CD4-positive, alpha-beta memory T cell (primary cell): ENCODE measurements at regions not wholly inside any gene's neighbourhood (a gene's known extent, or its start where the extent isn't known, plus 50 kb on each side); places are given as distances from the start of the nearest gene placed in this dataset.
"Not testable (repeated sequence)": the region's sequence is repeated elsewhere in the genome, so short reads cannot be mapped to it uniquely, and the experiment has no call there.

Experiments
- CTCF ChIA-PET: fragments of 350-600 bp; sonication (Branson Sonifier 250); formaldehyde crosslinking; loops from one replicate; lab custom pipeline; 2021; ENCODE audit warnings: inconsistent platforms; ENCODE audit not compliant: partially characterized antibody; lab: Charles Lee
- POLR2A ChIA-PET: fragments of 350-600 bp; sonication (Branson Sonifier 250); formaldehyde crosslinking; loops from one replicate; lab custom pipeline; 2021; ENCODE audit not compliant: partially characterized antibody; lab: Charles Lee
- DNase-seq, 5 donors: peaks; one replicate each; pipeline versions ENCODE4 v3.0.0 to v3.0.0-alpha.2; 2020 to 2022; ENCODE audit warnings: mixed read lengths in 1 of 5
- H3K27ac ChIP-seq: one replicate; pipeline ENCODE4 v1.7.0; 2013; ENCODE audit warnings: low read depth, low read length
- H3K27me3 ChIP-seq: 2 replicates; pipeline ENCODE4 v1.7.0; 2013; ENCODE audit warnings: mild to moderate bottlenecking, low read length, moderate library complexity; ENCODE audit not compliant: insufficient read depth
- H3K36me3 ChIP-seq: 2 replicates; pipeline ENCODE4 v1.7.0; 2013; ENCODE audit warnings: mild to moderate bottlenecking, low read length, moderate library complexity; ENCODE audit not compliant: insufficient read depth
- H3K4me1 ChIP-seq: 2 replicates; pipeline ENCODE4 v1.7.0; 2013; ENCODE audit warnings: mild to moderate bottlenecking, low read length, moderate library complexity; ENCODE audit not compliant: insufficient read depth
- H3K4me3 ChIP-seq, 2 donors: one replicate each; pipeline ENCODE4 v1.7.0; 2013; ENCODE audit warnings: low read length in 2 of 2, mild to moderate bottlenecking in 1 of 2
- H3K9me3 ChIP-seq, 2 donors: one replicate each; pipeline ENCODE4 v1.7.0; 2013; ENCODE audit warnings: low read length in 2 of 2, control low read depth in 1 of 2; ENCODE audit not compliant: control insufficient read depth in 1 of 2
- H3K27ac Mint-ChIP-seq, 7 donors: one replicate each; pipeline ENCODE4 v1.8.0; 2020 to 2021; ENCODE audit warnings: mixed read lengths in 7 of 7, mild to moderate bottlenecking in 6 of 7, inconsistent platforms in 3 of 7, moderate library complexity in 3 of 7
- H3K27me3 Mint-ChIP-seq, 2 donors: one replicate each; pipeline ENCODE4 v1.8.0; 2020 to 2021; ENCODE audit warnings: mixed read lengths in 2 of 2
- H3K36me3 Mint-ChIP-seq, 2 donors: one replicate each; pipeline ENCODE4 v1.8.0; 2020 to 2021; ENCODE audit warnings: mixed read lengths in 2 of 2, inconsistent platforms in 1 of 2, mild to moderate bottlenecking in 1 of 2
- H3K4me1 Mint-ChIP-seq, 4 donors: one replicate each; pipeline ENCODE4 v1.8.0; 2020 to 2021; ENCODE audit warnings: mixed read lengths in 4 of 4, mild to moderate bottlenecking in 1 of 4
- H3K4me3 Mint-ChIP-seq, 8 donors: one replicate each; pipeline ENCODE4 v1.8.0; 2020 to 2021; ENCODE audit warnings: mixed read lengths in 8 of 8, mild to moderate bottlenecking in 7 of 8, moderate library complexity in 6 of 8, inconsistent platforms in 3 of 8
- H3K9me3 Mint-ChIP-seq, 8 donors: one replicate each; pipeline ENCODE4 v1.8.0; 2020 to 2021; ENCODE audit warnings: mixed read lengths in 8 of 8, mild to moderate bottlenecking in 5 of 8, inconsistent platforms in 3 of 8, moderate library complexity in 1 of 8
- intact Hi-C: fragments of 100-400 bp; cut with micrococcal nuclease; formaldehyde crosslinking; loops from one replicate; pipeline ENCODE4 v1.15.1; 2023

- POLR2A ChIA-PET, result not testable (repeated sequence)
Measured at GRCh38 chr7:17113770-17114169, 184.7 kb upstream of the AHR start.

DNA sequence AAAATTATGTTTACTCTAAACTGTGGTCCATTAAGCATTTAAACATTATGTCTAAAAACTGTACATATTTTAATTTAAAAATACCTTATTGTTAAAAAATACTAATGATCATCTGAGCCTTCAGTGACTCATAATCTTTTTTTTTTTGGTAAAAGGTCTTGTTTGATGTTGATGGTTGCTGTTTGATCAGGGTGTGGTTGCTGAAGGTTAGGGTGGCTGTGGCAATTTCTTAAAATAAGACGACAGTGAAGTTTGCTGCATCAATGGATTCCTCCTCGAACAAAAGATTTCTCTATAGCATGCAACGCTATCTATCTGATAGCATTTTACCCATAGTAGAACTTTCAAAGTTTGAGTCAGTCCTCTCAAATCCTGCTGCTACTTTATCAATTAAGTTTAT lies 180.0 kb upstream of the AHR start:
- H3K4me3 ChIP-seq, result no peak overlapping the region
- H3K27me3 ChIP-seq, result no peaks in the 10 kb centered on the region
- H3K4me1 ChIP-seq, result peaks cover 20% of the 10 kb centered on the region
- H3K27me3 Mint-ChIP-seq, result peaks cover 0 to 2% of the 10 kb centered on the region in 2 donors
- H3K36me3 ChIP-seq, result no peaks in the 10 kb centered on the region
- CTCF ChIA-PET, result no interaction called here
- no peaks in the 10 kb centered on the region for H3K36me3 Mint-ChIP-seq
- intact Hi-C loops, result no loop called here
- no peak overlapping the region for H3K27ac ChIP-seq
- no peaks in the 10 kb centered on the region for H3K9me3 ChIP-seq
- POLR2A ChIA-PET, result interaction anchor here (1.1 kb wide), 1 partner anchor 180 kb away, joined by 4 read pairs; no protein-coding TSS in a partner anchor
- peak overlapping the region in 5 of 8 donors; percentile 32 to 72 (median 56) for H3K4me3 Mint-ChIP-seq
- DNase-seq, result peak in 4 of 5 donors; percentile 24 to 53 (median 32)
- peak overlapping the region in 4 of 7 donors; percentile 2 to 84 (median 22) for H3K27ac Mint-ChIP-seq
- peaks cover 14 to 26% (median 19%) of the 10 kb centered on the region in 4 donors for H3K4me1 Mint-ChIP-seq
- H3K9me3 Mint-ChIP-seq, result peaks cover 0 to 7% (median 0%) of the 10 kb centered on the region in 8 donors

More at GRCh38 chr7:17113770-17114169, 184.7 kb upstream of the AHR start:
- H3K27ac ChIP-seq, H3K9me3 ChIP-seq, H3K36me3 Mint-ChIP-seq, H3K27me3 Mint-ChIP-seq, H3K4me3 Mint-ChIP-seq, H3K27me3 ChIP-seq, H3K9me3 Mint-ChIP-seq, H3K27ac Mint-ChIP-seq, intact Hi-C loops, DNase-seq, CTCF ChIA-PET, H3K4me3 ChIP-seq, H3K36me3 ChIP-seq: not testable (repeated sequence)
- H3K4me1 Mint-ChIP-seq, result peaks cover 10 to 16% (median 13%) of the 10 kb centered on the region in 4 donors
- peaks cover 12% of the 10 kb centered on the region for H3K4me1 ChIP-seq

- Mint-ChIP-seq H3K9me3 (peaks cover 0 to 4% (median 0%) of the 10 kb centered on the region in 8 donors), H3K36me3 (no peaks in the 10 kb centered on the region), H3K4me3 (no peak overlapping the region), H3K4me1 (peaks cover 14 to 26% (median 19%) of the 10 kb centered on the region in 4 donors), H3K27ac (no peak overlapping the region), H3K27me3 (peaks cover 0 to 2% of the 10 kb centered on the region in 2 donors)
- ChIA-PET CTCF (interaction anchor here (0.6 kb wide), 1 partner anchor 138 kb away, joined by 4 read pairs; no protein-coding TSS in a partner anchor), POLR2A (no interaction called here)
- no peak for DNase-seq
- Histone ChIP-seq H3K27ac (no peak overlapping the region), H3K36me3 (no peaks in the 10 kb centered on the region), H3K27me3 (no peaks in the 10 kb centered on the region), H3K4me1 (peaks cover 20% of the 10 kb centered on the region), H3K9me3 (no peaks in the 10 kb centered on the region), H3K4me3 (no peak overlapping the region)
- intact Hi-C loops, result no loop called here
Measured at GRCh38 chr7:17120756-17121155, 177.7 kb upstream of the AHR start.

DNA sequence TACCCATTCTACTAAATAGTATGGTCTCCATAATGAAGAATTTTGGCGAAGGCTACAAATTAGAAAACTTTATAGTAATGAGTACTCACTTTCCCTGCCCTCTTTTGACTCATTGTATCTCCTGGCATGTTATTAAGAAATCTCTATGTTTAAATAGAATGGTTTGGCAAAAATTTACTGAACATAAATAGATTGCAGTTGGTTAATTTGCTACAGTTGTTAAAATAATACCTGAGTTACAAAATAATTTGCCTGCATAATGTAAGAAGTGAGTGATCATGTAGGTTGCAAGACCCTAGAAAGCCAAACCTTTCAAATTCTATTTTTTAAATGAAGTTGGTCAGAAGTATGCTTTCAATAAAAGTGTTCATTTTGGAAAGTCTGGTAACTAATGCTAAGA lies 176.8 kb upstream of the AHR start:
- H3K27ac Mint-ChIP-seq, result no peak overlapping the region
- Histone ChIP-seq H3K36me3 (no peaks in the 10 kb centered on the region), H3K4me3 (no peak overlapping the region), H3K4me1 (peaks cover 20% of the 10 kb centered on the region), H3K27ac (no peak overlapping the region), H3K27me3 (no peaks in the 10 kb centered on the region), H3K9me3 (no peaks in the 10 kb centered on the region)
- H3K9me3 Mint-ChIP-seq, result peaks cover 0 to 4% (median 0%) of the 10 kb centered on the region in 8 donors
- ChIA-PET CTCF (no interaction called here), POLR2A (no interaction called here)
- no peak for DNase-seq
- peaks cover 14 to 26% (median 25%) of the 10 kb centered on the region in 4 donors for H3K4me1 Mint-ChIP-seq
- no peaks in the 10 kb centered on the region for H3K36me3 Mint-ChIP-seq
- peaks cover 0 to 2% of the 10 kb centered on the region in 2 donors for H3K27me3 Mint-ChIP-seq
- no peak overlapping the region for H3K4me3 Mint-ChIP-seq
- intact Hi-C loops, result no loop called here

- peak overlapping the region in 1 of 8 donors; percentile 2 for H3K4me3 Mint-ChIP-seq
- ChIA-PET CTCF (no interaction called here), POLR2A (no interaction called here)
- Histone ChIP-seq H3K9me3 (no peaks in the 10 kb centered on the region), H3K4me1 (peaks cover 14% of the 10 kb centered on the region), H3K27ac (no peak overlapping the region), H3K27me3 (no peaks in the 10 kb centered on the region), H3K36me3 (no peaks in the 10 kb centered on the region), H3K4me3 (no peak overlapping the region)
- no peaks in the 10 kb centered on the region for H3K9me3 Mint-ChIP-seq
- intact Hi-C loops, result no loop called here
- H3K27me3 Mint-ChIP-seq, result peaks cover 0 to 2% of the 10 kb centered on the region in 2 donors
- peak overlapping the region in 1 of 7 donors; percentile 13 for H3K27ac Mint-ChIP-seq
- peaks cover 9 to 22% (median 17%) of the 10 kb centered on the region in 4 donors for H3K4me1 Mint-ChIP-seq
- no peak for DNase-seq
- H3K36me3 Mint-ChIP-seq, result no peaks in the 10 kb centered on the region
Measured at GRCh38 chr7:17123020-17123419, 175.4 kb upstream of the AHR start.

DNA sequence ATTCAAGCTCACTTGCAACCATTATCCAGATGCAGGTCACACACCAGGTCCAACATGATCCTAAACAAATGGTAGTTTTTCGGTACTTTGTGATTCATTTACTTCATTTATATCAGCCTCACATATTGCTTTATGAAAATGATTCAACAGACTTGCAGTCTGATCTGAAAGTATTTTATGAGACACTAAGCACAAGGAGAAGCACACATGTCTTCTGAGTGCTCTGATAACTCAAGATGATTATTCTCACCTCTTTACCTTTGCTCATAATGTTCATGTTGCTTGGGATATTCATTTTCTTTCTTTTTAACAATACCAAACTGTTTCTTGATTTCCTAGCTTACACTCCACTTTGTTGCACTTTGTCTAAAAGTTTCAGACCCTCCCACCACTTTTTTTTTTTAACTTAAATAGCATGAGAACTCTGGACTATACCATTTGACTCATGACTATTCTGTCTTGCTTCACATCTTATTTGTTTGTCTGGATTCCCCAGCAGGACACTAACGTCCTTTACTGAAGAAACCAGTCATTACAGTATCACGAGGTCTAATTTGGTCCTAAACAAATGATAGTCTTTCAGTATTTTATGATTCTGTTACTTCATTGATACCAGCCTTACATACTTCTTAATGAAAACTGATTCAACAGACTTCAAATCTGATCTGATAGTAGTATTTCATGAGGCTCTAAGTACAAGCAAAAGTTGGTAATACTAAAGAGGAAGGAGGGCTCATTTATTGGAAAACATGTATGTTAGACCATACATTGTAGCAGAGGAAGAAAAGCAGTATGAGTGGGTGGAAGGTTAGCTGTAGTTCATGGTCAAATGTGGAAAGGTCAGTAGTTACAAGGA lies 171.8 kb upstream of the AHR start:
- POLR2A ChIA-PET, result no interaction called here
- Histone ChIP-seq H3K4me3 (no peak overlapping the region), H3K9me3 (no peaks in the 10 kb centered on the region), H3K27ac (no peak overlapping the region), H3K4me1 (no peaks in the 10 kb centered on the region), H3K27me3 (no peaks in the 10 kb centered on the region), H3K36me3 (no peaks in the 10 kb centered on the region)
- DNase-seq, result no peak
- H3K27ac Mint-ChIP-seq, result peak overlapping the region in 3 of 7 donors; percentile 12 to 28 (median 26)
- H3K4me1 Mint-ChIP-seq, result peaks cover 4 to 12% (median 8%) of the 10 kb centered on the region in 4 donors
- H3K27me3 Mint-ChIP-seq, result no peaks in the 10 kb centered on the region
- CTCF ChIA-PET, result interaction anchor here (0.8 to 1.3 kb wide), 2 partner anchors 24 to 29 kb away, joined by 3 read pairs; no protein-coding TSS in a partner anchor
- H3K9me3 Mint-ChIP-seq, result no peaks in the 10 kb centered on the region
- no peak overlapping the region for H3K4me3 Mint-ChIP-seq
- H3K36me3 Mint-ChIP-seq, result no peaks in the 10 kb centered on the region
- intact Hi-C loops, result no loop called here

DNA sequence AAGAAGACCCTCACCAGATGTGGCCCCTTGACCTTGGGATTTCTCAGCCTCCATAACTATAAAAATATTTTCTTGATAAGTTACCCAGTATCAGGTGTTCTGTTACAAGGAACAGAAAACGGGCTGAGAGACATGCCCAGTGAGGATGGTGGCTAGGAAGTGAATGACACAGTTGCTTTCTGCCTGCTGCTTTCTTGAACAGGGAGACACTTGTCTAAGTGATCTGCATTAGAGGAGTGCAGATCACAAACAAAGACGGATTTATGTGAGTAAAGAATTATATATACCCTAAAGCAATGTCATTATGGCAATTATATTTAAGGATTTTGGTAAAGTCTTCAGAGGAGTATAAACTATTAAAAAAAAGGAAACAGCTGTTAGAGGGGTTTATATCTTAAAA lies 169.2 kb upstream of the AHR start:
- Histone ChIP-seq H3K4me3 (no peak overlapping the region), H3K27me3 (no peaks in the 10 kb centered on the region), H3K4me1 (peaks cover 2% of the 10 kb centered on the region), H3K36me3 (no peaks in the 10 kb centered on the region), H3K9me3 (no peaks in the 10 kb centered on the region), H3K27ac (no peak overlapping the region)
- Mint-ChIP-seq H3K4me3 (no peak overlapping the region), H3K4me1 (peaks cover 4 to 13% (median 11%) of the 10 kb centered on the region in 4 donors), H3K27me3 (no peaks in the 10 kb centered on the region), H3K27ac (no peak overlapping the region), H3K9me3 (no peaks in the 10 kb centered on the region), H3K36me3 (no peaks in the 10 kb centered on the region)
- ChIA-PET POLR2A (no interaction called here), CTCF (no interaction called here)
- intact Hi-C loops, result no loop called here
- DNase-seq, result no peak
